ENCODE measurements at regions not wholly inside any gene's neighbourhood (a gene's known extent, or its start where the extent isn't known, plus 50 kb on each side); places are given as distances from the start of the nearest gene placed in this dataset.

- intact Hi-C loops (cut with micrococcal nuclease): no loop called here
- Histone ChIP-seq H3K9me1 (replicated peaks; ENCODE audit: control insufficient read depth, extremely low read depth, insufficient read depth, low read length) (no peaks in the 10 kb centered on the region), H3K27me3 (ENCODE audit: control insufficient read depth in 2 of 2, insufficient read depth in 2 of 2, low read length in 2 of 2) (no peaks in the 10 kb centered on the region), H3K27ac (ENCODE audit: insufficient read depth, low read depth, low read length) (no peak overlapping the region), H4K20me1 (replicated peaks; ENCODE audit: control insufficient read depth, extremely low read depth, insufficient read depth, low read length) (no peaks in the 10 kb centered on the region), H2AFZ (ENCODE audit: low read depth, low read length) (no peak overlapping the region), H3K36me3 (ENCODE audit: control insufficient read depth in 2 of 2, extremely low read depth in 1 of 2, insufficient read depth in 2 of 2, low read length in 2 of 2) (no peaks in the 10 kb centered on the region), H3K9ac (replicated peaks; ENCODE audit: extremely low read depth, insufficient read depth, low read length) (no peak overlapping the region), H3K4me3 (replicated peaks in 1 of 3; ENCODE audit: insufficient read depth in 1 of 3, low read depth in 1 of 3, low read length in 3 of 3) (no peak overlapping the region), H3K4me1 (ENCODE audit: control insufficient read depth, extremely low read depth, insufficient read depth, low read length) (peaks cover 5% of the 10 kb centered on the region), H3K4me2 (ENCODE audit: insufficient read depth, low read length) (no peak overlapping the region), H3K9me3 (replicated peaks; ENCODE audit: control insufficient read depth, insufficient read depth, low read length) (no peaks in the 10 kb centered on the region), H3K79me2 (ENCODE audit: control insufficient read depth, insufficient read depth, low read length) (no peaks in the 10 kb centered on the region)
- ChIA-PET POLR2A (no interaction called here), CTCF (no interaction called here)
- dilution Hi-C loops (cut with MboI; ENCODE audit: extremely low pct_ligation_motif_present, low sequenced_read_pairs): no loop called here
- no peak for TF ChIP-seq MYC (IDR thresholded peaks at IDR 0.05; ENCODE audit: low read depth, low read length)
- TF ChIP-seq GATA2 (IDR thresholded peaks at IDR 0.05; ENCODE audit: insufficient read depth, insufficient read length, low read depth, low read length): no peak
- no peak for TF ChIP-seq EZH2 (IDR thresholded peaks at IDR 0.05; ENCODE audit: borderline replicate concordance, low read depth, low read length, severe bottlenecking)
- TF ChIP-seq POLR2AphosphoS5 (IDR thresholded peaks at IDR 0.05; ENCODE audit: insufficient read depth, low read depth, low read length): no peak
- TF ChIP-seq JUN (IDR thresholded peaks at IDR 0.05; ENCODE audit: borderline replicate concordance, insufficient read depth, insufficient read length, low read depth): no peak
- no peak for TF ChIP-seq FOS (IDR thresholded peaks at IDR 0.05; ENCODE audit: borderline replicate concordance, insufficient read depth, low read length)
- TF ChIP-seq CTCF (IDR thresholded peaks at IDR 0.05; ENCODE audit: extremely low read depth in 1 of 2, insufficient read depth in 1 of 2, low read depth in 1 of 2, low read length in 2 of 2): no peak
- TF ChIP-seq MAX (IDR thresholded peaks at IDR 0.05; ENCODE audit: insufficient read depth, insufficient read length): no peak
- FAIRE-seq: no peak
- BruUV-seq (replicated peaks): no TSS peak
- no peak for DNase-seq (ENCODE audit: low read depth, low spot score)
Observed at GRCh38 chr2:30348825-30349224, 98.2 kb upstream of the LCLAT1 start.

Measured in endothelial cell of umbilical vein (primary cell).